MG63 (cell line): ENCODE measurements at regions not wholly inside any gene's neighbourhood (a gene's known extent, or its start where the extent isn't known, plus 50 kb on each side); places are given as distances from the start of the nearest gene placed in this dataset.
"Not testable (repeated sequence)": the region's sequence is repeated elsewhere in the genome, so short reads cannot be mapped to it uniquely, and the experiment has no call there.

Source experiments
- DNase-seq: peaks from one replicate; pipeline ENCODE4 v3.0.0-alpha.2; 2020
- H3K27me3 ChIP-seq: fragments of 250-450 bp; sonication (Bioruptor Pico); 2 replicates; pipeline ENCODE4 v1.5.1; 2020; ENCODE audit warnings: mild to moderate bottlenecking, moderate library complexity
- H3K36me3 ChIP-seq: fragments of 250-450 bp; sonication (Bioruptor Pico); 2 replicates; pipeline ENCODE4 v1.5.1; 2020; ENCODE audit warnings: mild to moderate bottlenecking, moderate library complexity
- H3K4me3 ChIP-seq: fragments of 250-450 bp; sonication (Bioruptor Pico); 2 replicates; pipeline ENCODE4 v1.5.1; 2020; ENCODE audit warnings: mild to moderate bottlenecking, moderate library complexity
- H3K9me3 ChIP-seq: fragments of 250-450 bp; sonication (Bioruptor Pico); 2 replicates; pipeline ENCODE4 v1.5.1; 2020; ENCODE audit warnings: mild to moderate bottlenecking, moderate library complexity

- no peaks in the 10 kb centered on the region for H3K9me3 ChIP-seq
- DNase-seq: no peak
- no peaks in the 10 kb centered on the region for H3K36me3 ChIP-seq
- no peaks in the 10 kb centered on the region for H3K27me3 ChIP-seq
- no peak overlapping the region for H3K4me3 ChIP-seq
Observed at GRCh38 chr6:2576499-2576898, 174.2 kb downstream of the MYLK4 start.

- no peak for DNase-seq
- H3K36me3 ChIP-seq: no peaks in the 10 kb centered on the region
Observed at GRCh38 chr6:2575236-2575635, 175.5 kb downstream of the MYLK4 start.

GRCh38 chr6:2569420-2569819 is 181.3 kb downstream of the MYLK4 start:
- not testable (repeated sequence) for H3K27me3 ChIP-seq, H3K4me3 ChIP-seq, DNase-seq, H3K9me3 ChIP-seq, H3K36me3 ChIP-seq

More at GRCh38 chr6:2575236-2575635, 175.5 kb downstream of the MYLK4 start:
- H3K27me3 ChIP-seq: no peaks in the 10 kb centered on the region
- H3K4me3 ChIP-seq: no peak overlapping the region
- H3K9me3 ChIP-seq: no peaks in the 10 kb centered on the region

- Histone ChIP-seq H3K27me3 (no peaks in the 10 kb centered on the region), H3K36me3 (no peaks in the 10 kb centered on the region), H3K4me3 (no peak overlapping the region), H3K9me3 (no peaks in the 10 kb centered on the region)
- no peak for DNase-seq
Observed at GRCh38 chr6:2566048-2566447, 184.7 kb downstream of the MYLK4 start.

GRCh38 chr6:2565499-2565898 is 185.2 kb downstream of the MYLK4 start:
- H3K36me3 ChIP-seq: no peaks in the 10 kb centered on the region
- no peaks in the 10 kb centered on the region for H3K9me3 ChIP-seq
- no peaks in the 10 kb centered on the region for H3K27me3 ChIP-seq
- no peak overlapping the region for H3K4me3 ChIP-seq
- DNase-seq: no peak

- H3K4me3 ChIP-seq: no peak overlapping the region
- H3K36me3 ChIP-seq: no peaks in the 10 kb centered on the region
- H3K9me3 ChIP-seq: no peaks in the 10 kb centered on the region
- no peaks in the 10 kb centered on the region for H3K27me3 ChIP-seq
- DNase-seq: no peak
Observed at GRCh38 chr6:2563635-2564034, 187.1 kb downstream of the MYLK4 start.

GRCh38 chr6:2562721-2563451 is 187.8 kb downstream of the MYLK4 start:
- no peaks in the 10 kb centered on the region for H3K9me3 ChIP-seq
- DNase-seq: no peak

GRCh38 chr6:2560917-2561698 is 189.6 kb downstream of the MYLK4 start:
- H3K27me3 ChIP-seq: no peaks in the 10 kb centered on the region
- no peaks in the 10 kb centered on the region for H3K9me3 ChIP-seq
- H3K4me3 ChIP-seq: no peak overlapping the region
- H3K36me3 ChIP-seq: no peaks in the 10 kb centered on the region
- DNase-seq: no peak

More at GRCh38 chr6:2562721-2563451, 187.8 kb downstream of the MYLK4 start:
- H3K36me3 ChIP-seq: no peaks in the 10 kb centered on the region
- no peaks in the 10 kb centered on the region for H3K27me3 ChIP-seq
- H3K4me3 ChIP-seq: no peak overlapping the region

GRCh38 chr6:2560140-2560818 is 190.4 kb downstream of the MYLK4 start:
- Histone ChIP-seq H3K36me3 (no peaks in the 10 kb centered on the region), H3K4me3 (no peak overlapping the region), H3K27me3 (no peaks in the 10 kb centered on the region), H3K9me3 (no peaks in the 10 kb centered on the region)
- DNase-seq: no peak

GRCh38 chr6:2558861-2559801 is 191.6 kb downstream of the MYLK4 start:
- no peaks in the 10 kb centered on the region for H3K9me3 ChIP-seq

GRCh38 chr6:2558098-2558680 is 192.5 kb downstream of the MYLK4 start:
- Histone ChIP-seq H3K9me3 (no peaks in the 10 kb centered on the region), H3K27me3 (no peaks in the 10 kb centered on the region), H3K36me3 (no peaks in the 10 kb centered on the region), H3K4me3 (no peak overlapping the region)
- no peak for DNase-seq

More at GRCh38 chr6:2558861-2559801, 191.6 kb downstream of the MYLK4 start:
- H3K36me3 ChIP-seq: no peaks in the 10 kb centered on the region
- no peaks in the 10 kb centered on the region for H3K27me3 ChIP-seq
- no peak for DNase-seq
- no peak overlapping the region for H3K4me3 ChIP-seq

- H3K36me3 ChIP-seq: no peaks in the 10 kb centered on the region
- H3K9me3 ChIP-seq: no peaks in the 10 kb centered on the region
- no peaks in the 10 kb centered on the region for H3K27me3 ChIP-seq
- DNase-seq: no peak
- no peak overlapping the region for H3K4me3 ChIP-seq
Observed at GRCh38 chr6:2557181-2557720, 193.5 kb downstream of the MYLK4 start.

- H3K36me3 ChIP-seq: no peaks in the 10 kb centered on the region
- H3K9me3 ChIP-seq: no peaks in the 10 kb centered on the region
- no peak overlapping the region for H3K4me3 ChIP-seq
- no peak for DNase-seq
- H3K27me3 ChIP-seq: no peaks in the 10 kb centered on the region
Observed at GRCh38 chr6:2556761-2557160, 194.0 kb downstream of the MYLK4 start.

- no peaks in the 10 kb centered on the region for H3K9me3 ChIP-seq
- H3K36me3 ChIP-seq: no peaks in the 10 kb centered on the region
- H3K27me3 ChIP-seq: no peaks in the 10 kb centered on the region
- DNase-seq: no peak
- H3K4me3 ChIP-seq: no peak overlapping the region
Observed at GRCh38 chr6:2554651-2555260, 196.0 kb downstream of the MYLK4 start.

GRCh38 chr6:2552526-2553154 is 198.1 kb downstream of the MYLK4 start:
- H3K36me3 ChIP-seq: no peaks in the 10 kb centered on the region
- no peak overlapping the region for H3K4me3 ChIP-seq
- no peak for DNase-seq
- H3K9me3 ChIP-seq: no peaks in the 10 kb centered on the region
- no peaks in the 10 kb centered on the region for H3K27me3 ChIP-seq
